Astrocyte (in vitro differentiated cells and primary cell): ENCODE measurements at regions not wholly inside any gene's neighbourhood (a gene's known extent, or its start where the extent isn't known, plus 50 kb on each side); places are given as distances from the start of the nearest gene placed in this dataset.

ENCODE experiments used
- CTCF ChIP-seq: IDR thresholded peaks from 2 replicates; pipeline ENCODE4 v1.5.1; 2011; ENCODE audit warnings: low read depth, mild to moderate bottlenecking, inconsistent platforms, low read length, moderate library complexity; ENCODE audit not compliant: insufficient read depth
- EZH2 ChIP-seq: IDR thresholded peaks from 2 replicates; pipeline ENCODE4 v1.6.1; 2012; ENCODE audit warnings: mild to moderate bottlenecking, low read length, inconsistent platforms; ENCODE audit not compliant: insufficient read depth

DNA sequence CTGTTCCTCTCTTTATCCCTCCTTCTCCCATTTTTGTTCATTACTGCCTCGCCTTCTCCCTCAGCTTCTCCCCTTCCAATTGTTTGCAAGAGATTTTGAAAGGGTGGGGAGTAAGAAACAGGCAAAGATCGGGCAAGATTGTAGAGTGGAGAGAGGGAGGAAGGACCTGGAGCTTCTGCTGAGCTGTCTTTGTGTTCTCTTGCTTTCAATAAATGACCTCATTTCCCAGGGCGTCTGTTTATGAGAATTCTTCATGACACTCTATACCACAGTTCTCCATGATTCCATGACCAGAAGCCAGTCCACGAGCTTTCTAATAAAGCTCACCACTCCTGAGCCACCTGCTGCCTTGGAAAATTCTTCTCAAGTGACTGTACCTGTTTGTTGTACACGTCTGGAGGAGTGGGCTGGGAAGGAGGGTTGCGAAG, 50.0 kb upstream of the PLEKHG1 start:
- TF ChIP-seq EZH2 (no peak), CTCF (no peak)
